ENCODE measurements at regions not wholly inside any gene's neighbourhood (a gene's known extent, or its start where the extent isn't known, plus 50 kb on each side); places are given as distances from the start of the nearest gene placed in this dataset.

DNA sequence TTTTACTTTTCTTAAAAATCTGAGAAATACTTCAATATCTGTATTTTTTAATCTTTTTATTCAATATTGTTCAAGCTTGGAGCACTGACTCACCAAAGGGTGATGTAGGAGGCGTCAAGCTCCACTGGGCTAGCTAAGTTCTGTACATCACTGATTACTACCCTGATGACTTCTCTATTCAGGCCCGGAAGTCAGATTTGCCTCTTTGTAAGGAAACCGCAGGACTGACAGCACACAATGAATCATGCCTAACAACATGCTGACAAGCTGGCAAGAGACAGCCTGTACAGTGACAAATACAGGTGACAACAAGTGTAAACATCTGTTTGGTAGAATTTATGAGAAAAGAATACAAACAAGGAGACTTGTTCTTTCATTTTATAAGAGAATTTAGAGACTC is 627.9 kb upstream of the RORB start:
- TF ChIP-seq, protein P1, sequence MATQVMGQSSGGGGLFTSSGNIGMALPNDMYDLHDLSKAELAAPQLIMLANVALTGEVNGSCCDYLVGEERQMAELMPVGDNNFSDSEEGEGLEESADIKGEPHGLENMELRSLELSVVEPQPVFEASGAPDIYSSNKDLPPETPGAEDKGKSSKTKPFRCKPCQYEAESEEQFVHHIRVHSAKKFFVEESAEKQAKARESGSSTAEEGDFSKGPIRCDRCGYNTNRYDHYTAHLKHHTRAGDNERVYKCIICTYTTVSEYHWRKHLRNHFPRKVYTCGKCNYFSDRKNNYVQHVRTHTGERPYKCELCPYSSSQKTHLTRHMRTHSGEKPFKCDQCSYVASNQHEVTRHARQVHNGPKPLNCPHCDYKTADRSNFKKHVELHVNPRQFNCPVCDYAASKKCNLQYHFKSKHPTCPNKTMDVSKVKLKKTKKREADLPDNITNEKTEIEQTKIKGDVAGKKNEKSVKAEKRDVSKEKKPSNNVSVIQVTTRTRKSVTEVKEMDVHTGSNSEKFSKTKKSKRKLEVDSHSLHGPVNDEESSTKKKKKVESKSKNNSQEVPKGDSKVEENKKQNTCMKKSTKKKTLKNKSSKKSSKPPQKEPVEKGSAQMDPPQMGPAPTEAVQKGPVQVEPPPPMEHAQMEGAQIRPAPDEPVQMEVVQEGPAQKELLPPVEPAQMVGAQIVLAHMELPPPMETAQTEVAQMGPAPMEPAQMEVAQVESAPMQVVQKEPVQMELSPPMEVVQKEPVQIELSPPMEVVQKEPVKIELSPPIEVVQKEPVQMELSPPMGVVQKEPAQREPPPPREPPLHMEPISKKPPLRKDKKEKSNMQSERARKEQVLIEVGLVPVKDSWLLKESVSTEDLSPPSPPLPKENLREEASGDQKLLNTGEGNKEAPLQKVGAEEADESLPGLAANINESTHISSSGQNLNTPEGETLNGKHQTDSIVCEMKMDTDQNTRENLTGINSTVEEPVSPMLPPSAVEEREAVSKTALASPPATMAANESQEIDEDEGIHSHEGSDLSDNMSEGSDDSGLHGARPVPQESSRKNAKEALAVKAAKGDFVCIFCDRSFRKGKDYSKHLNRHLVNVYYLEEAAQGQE (IDR thresholded peaks at IDR 0.05; ENCODE audit: insufficient read depth in 1 of 2, low read depth in 2 of 2, low read length in 2 of 2): no peak
- TF ChIP-seq TAF1 (IDR thresholded peaks at IDR 0.05; ENCODE audit: borderline replicate concordance, insufficient read depth, low read length) (no peak), POLR2AphosphoS5 (IDR thresholded peaks at IDR 0.05; ENCODE audit: low read depth, low read length) (no peak), SIN3A (IDR thresholded peaks at IDR 0.05; ENCODE audit: borderline replicate concordance, insufficient read depth, low read length) (no peak)

All from PFSK-1 (cell line).